Epithelial cell of prostate (primary cell): ENCODE measurements at regions not wholly inside any gene's neighbourhood (a gene's known extent, or its start where the extent isn't known, plus 50 kb on each side); places are given as distances from the start of the nearest gene placed in this dataset.

Experiments
- DNase-seq: peaks from one replicate; pipeline ENCODE4 v3.0.0-alpha.2; 2011; ENCODE audit warnings: low read depth, low spot score
- H3K27ac ChIP-seq: fragments of 450-650 bp; 2 replicates; pipeline ENCODE4 v1.5.1; 2017; ENCODE audit warnings: mild to moderate bottlenecking

DNA sequence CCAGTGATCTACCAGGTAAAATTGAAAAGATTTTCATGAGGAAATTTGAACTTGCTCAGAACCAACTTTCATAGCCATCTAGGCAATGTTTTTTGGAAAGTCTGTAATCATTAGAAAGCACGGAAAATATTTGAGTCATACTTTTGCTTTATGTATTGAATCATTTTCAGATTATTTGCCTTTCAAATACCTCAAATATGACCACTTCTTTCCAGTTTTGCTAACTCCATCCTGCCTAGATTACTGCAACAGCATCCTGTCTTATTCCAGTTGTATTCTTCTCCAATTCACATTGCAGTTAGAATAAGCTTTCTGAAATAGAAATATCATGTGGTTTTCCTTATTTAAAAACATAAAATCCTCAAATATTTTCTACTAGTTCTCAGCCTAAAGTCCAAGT is 239.8 kb upstream of the FAR2 start:
- peak overlapping the region; percentile 15 for H3K27ac ChIP-seq

DNA sequence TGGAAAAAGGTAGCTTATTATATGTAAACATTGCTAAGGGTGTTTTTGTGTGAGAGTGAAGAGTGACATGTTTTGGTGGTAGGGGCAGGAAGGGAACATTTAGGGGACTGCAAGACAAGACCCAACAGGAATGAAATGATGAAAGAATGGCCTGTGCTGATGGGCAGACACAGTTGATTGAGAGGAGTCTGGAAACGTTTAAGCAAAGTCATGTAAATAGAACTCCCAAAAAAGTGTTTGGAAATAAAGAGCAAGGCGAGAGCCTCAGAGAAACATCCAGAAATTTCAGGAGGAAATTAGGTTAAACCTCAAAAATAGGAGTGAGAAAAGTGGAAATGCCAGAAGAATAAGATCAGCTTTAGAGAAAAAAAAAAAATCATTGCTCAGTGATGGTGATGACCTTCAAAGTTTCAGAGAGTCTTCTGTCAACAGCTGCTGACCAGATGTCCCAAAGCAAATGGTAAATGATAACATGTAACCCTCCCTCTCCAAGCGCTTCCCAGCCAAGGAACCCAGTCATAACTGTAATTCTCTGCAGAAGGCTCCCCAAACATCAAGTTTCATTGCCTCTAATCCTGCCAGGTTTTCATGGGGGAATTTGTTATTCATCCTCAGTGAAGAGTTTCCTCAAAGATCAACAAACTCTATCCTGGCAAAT is 223.2 kb upstream of the FAR2 start:
- no peak for DNase-seq

More for the DNA sequence above, 239.8 kb upstream of the FAR2 start:
- DNase-seq = no peak

DNA sequence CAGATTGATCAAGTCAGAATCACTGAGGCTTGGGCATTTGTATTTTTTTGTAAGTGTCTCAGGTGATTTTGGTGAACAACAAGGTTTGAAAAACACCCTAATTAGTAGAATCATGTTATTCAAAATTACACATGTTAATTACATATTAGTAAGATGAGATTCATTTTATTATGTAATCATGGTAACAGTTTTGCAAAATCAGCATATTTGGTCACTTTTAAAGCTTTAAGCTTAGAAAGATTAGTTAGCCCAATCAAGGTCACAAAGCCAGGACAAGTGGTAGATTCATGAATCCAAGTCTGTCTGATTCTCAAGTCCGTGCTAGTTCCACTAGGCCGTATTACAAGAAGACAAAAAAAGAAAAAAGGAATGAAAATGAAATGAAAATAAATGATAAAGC is 218.4 kb upstream of the FAR2 start:
- DNase-seq = no peak
- H3K27ac ChIP-seq = no peak overlapping the region

More for the DNA sequence above, 223.2 kb upstream of the FAR2 start:
- no peak overlapping the region for H3K27ac ChIP-seq

DNA sequence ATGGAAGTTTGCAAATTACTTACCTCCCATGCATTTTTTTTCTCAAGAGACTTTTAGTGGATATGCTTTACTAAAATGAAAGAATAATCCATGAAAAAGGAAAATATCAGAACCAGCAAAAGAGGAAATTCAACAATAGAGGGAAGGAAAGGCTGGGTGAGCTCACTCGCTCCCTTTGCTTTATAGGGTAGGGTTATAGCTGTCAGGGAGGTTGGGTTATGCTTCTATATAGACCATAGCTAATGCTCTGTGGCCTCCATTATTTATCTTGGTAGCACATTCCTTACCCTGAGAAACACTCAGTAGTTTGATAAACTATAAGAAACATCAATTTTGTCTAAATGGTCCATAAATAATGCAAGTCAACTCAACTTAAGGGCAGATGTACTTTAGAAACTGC is 215.9 kb upstream of the FAR2 start:
- no peak for DNase-seq
- H3K27ac ChIP-seq = no peak overlapping the region

DNA sequence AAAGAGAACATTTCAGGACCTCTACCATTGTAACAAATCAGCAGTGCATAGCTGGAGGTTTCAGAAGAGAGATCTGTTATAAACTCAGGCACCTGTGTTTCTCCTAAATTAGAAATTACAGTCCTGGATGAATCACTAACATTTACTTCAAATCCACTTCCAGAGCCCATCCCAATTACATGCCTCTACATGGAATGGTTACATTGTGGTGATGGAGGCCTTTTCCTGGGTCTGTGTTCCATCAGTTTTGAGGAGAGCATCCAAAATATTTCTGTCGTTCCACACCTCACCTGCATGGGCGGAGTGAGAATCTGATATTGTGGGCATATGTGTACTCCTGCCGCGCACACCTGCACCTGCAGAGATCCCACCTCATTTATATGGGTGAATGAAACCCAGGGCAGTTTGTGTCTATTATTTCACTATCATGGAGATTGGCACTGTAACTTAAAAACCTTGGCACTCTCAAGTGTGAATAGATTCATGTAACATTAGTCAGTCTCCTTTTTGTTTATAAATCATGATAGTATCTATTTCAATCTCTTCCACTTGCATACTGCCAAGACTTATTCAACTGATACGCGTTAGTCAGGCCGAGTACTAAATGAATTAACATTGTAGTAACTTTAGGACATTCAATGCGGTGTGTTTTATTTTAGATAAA is 215.1 kb upstream of the FAR2 start:
- no peak overlapping the region for H3K27ac ChIP-seq
- no peak for DNase-seq

DNA sequence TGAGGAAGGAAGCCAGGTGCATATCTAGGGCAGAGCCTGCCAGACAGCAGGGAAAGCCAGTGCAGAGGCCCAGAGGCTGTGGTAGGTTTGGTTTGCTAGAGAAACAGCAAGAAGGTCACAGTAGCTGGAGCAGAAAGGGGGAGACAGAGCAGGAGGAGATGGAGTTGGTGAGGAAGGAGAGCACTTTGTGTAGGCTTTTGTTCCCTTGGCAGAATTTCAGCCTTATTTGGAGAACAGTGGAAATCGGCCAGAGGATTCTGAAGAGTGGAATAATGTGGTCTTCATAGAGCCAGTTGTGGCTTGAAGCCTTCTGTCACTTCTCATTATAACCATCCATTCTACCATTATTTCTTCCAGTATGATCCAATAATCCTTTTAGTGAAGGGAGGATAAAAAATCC is 212.9 kb upstream of the FAR2 start:
- DNase-seq = no peak
- H3K27ac ChIP-seq = no peak overlapping the region

DNA sequence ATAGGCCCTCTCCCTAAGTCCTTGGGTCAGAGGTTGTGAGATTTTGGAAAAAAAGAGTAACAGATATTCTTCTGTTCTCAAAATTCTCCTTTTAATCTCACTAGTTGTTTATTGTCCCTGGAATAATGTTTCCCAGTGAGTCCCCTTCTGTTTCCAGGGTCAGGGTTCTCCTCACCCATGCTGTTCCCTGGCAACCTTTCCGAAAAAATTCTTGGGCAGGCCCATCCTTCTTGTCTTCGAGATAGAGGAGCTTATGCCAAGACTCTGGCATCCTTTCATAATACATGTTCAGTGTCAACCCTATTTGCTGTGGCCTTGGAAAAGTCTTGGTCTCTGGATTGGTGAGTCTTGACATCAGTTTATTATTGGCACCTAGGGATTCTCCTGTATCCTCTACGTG is 212.4 kb upstream of the FAR2 start:
- DNase-seq = no peak
- peak overlapping the region; percentile 42 for H3K27ac ChIP-seq

DNA sequence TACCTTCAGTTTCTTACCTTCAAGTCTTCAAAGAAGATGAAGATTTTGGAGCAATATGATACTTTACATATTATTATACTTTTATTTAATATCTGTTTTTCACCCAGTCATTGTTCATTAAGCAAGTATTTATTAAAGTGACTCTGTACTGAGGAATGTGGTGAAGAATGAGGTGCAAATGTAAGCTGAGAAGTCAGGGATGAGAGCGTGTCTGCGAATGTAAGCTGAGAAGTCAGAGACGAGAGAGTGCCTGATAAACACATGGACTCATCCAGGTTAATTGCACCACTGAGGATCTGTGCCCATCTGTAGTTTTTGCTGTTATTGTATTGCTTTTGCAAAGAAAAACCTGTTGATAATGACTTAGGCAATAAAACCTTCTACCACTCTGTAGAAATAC is 211.9 kb upstream of the FAR2 start:
- H3K27ac ChIP-seq = peak overlapping the region; percentile 42
- peak; percentile 29 for DNase-seq

DNA sequence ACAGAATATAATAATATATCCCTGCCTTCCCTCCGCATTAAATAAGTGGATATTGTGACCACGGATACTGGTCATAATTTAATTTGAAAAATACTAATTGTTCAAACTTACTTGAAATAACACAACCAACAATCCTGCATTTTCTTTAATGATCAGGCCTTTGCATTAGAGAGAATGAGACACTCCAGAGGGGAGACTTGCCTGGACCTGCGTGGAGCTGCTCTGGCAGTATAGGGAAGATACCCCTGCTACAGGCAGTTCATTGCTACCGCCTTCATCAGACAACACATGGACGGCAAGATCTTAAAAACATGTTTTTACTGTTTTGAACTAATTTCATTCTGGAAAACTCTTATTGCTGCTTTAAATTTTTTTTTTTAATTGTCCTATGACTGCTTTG is 211.0 kb upstream of the FAR2 start:
- DNase-seq = no peak
- H3K27ac ChIP-seq = peak overlapping the region; percentile 42

DNA sequence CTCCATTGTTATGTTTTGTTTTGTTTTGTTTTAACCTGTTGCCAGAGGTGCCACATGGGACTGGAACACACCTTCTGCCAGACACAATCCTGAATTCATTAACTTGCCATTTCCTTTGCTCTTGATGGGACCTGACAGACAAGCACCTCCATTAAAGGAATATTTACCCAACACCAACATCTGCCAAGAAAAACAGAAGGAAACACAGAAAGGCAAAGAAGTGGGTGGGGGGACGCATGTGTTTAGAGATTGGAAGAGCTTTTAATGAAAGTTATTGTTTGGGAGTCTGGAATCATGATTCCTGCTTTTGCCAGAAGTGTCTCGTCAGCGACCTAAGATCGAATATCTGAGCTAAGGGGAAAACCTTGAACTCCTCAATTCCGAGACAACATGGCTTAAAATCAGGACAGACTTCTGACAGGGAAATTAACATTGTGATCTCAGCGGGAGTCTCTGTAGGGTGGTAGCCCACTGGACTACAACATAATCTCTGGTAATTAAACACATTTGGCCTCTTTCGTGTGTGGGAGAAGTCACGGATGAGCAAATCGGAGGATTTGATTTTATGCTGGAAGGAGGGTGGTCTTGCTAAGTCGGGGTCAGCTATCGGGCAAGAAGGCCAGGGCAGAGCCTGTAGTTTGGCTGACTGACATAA is 210.4 kb upstream of the FAR2 start:
- no peak for DNase-seq
- H3K27ac ChIP-seq = peak overlapping the region; percentile 42

DNA sequence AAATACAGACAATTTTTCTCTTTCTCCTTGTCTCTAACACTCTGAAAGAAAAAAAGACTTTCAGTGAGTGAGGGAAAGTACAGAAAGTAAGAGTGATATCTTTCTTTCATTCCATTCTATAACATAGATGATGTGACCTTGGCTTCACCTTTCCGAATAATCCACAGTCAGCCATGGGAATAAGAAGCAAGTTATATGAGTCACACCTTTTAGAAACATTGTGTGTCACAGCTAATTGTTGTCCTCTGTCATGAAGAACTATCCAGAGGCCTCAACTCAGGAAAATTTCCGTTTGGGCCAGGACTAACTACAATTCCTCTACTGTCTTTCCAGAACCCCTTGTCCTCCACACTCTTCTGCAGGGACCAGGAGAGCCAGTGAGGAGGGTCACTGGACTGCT is 209.7 kb upstream of the FAR2 start:
- no peak overlapping the region for H3K27ac ChIP-seq
- no peak for DNase-seq

DNA sequence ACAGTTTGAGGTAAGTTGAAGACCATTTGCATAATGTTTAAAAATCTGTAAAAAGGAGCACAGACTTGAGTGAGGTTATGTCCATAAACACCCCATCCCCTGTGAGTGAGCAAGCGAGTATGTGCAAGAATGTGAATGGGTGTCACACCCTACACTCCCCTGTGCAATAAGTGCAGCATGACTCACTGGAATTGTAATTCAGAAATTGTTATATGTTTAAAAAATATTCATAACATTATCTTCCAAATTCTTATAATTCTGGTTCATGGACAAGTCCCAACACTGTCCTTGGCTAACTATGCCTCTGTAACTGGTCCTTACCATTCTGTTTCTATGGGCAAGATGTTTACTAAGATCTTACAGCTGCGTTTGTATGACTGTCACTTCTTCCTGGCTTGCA is 207.8 kb upstream of the FAR2 start:
- no peak for DNase-seq
- H3K27ac ChIP-seq = peak overlapping the region; percentile 71

DNA sequence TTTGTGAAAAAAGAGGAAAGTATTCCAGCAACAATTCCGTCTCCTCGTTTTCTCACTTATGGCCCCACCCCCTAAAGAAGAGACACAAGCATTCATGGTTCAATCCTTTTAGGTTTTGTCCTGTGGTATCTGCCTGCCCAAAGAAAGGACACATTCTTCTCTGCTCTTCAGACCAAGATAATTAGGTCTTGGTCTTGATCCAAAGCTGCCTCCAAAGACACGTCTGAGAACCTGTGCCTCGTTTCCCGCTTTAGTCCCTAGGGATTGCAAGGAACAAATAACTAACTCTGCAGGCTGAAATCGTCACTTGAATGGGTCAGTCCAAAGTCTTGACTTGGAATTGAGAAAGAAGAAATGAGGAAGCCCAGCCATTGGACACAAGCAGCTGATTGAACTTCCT is 202.7 kb upstream of the FAR2 start:
- no peak overlapping the region for H3K27ac ChIP-seq
- DNase-seq = no peak

DNA sequence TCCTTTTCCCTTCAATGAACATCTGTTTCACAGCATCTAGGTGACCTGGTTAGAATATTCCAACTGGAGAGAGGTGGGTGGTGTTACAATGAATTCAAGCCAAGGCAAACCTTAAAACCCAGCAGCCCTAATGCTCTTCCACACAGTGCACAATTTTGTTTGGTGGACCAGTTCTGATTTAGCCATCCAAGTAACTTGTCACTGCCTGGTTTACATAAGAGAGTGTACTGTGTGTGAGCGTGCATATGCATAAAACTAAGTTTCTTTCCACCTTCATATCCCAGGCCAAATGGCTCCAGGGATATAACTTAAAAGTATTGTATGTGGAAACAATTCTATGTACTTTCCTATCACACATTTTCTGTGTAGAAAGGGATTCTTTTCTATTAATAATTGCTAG is 200.4 kb upstream of the FAR2 start:
- DNase-seq = no peak
- H3K27ac ChIP-seq = no peak overlapping the region

DNA sequence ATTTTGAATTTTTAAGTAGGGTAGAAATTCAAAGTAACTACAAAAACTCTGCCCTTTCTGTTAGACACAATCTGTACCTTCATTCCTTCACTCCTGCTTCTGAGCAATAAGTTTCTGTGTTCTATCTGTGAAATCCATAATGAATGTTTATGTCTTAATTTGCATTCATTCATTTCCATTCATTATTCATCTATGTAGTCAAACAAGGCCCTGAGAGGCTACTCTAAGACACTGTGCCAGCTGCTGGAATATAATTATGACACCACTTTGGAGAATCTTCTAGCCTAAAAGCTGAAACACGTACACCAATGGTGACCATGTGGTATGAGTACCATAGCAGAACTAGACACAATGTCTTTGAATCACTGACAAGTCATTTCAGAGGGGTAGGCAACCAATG is 199.9 kb upstream of the FAR2 start:
- H3K27ac ChIP-seq = no peak overlapping the region
- DNase-seq = no peak

DNA sequence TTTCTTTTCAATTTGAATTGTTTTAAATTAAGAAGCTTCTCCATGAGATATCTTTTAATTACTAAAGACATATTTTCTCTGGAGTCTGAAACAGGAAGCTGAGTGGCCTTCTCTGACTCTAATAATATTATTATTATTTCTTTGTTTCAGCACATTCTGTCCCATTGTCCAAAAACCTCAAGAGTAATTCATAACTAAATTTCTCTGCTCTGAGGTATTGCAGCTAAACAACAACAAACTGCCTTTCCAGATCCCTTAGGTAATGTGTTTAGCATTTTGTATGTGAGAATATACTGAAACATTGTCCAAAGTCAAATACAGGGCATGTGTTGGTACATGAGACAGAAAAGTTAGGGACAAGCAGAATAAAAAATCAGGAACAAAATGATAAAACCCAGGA is 199.0 kb upstream of the FAR2 start:
- H3K27ac ChIP-seq = no peak overlapping the region
- no peak for DNase-seq

DNA sequence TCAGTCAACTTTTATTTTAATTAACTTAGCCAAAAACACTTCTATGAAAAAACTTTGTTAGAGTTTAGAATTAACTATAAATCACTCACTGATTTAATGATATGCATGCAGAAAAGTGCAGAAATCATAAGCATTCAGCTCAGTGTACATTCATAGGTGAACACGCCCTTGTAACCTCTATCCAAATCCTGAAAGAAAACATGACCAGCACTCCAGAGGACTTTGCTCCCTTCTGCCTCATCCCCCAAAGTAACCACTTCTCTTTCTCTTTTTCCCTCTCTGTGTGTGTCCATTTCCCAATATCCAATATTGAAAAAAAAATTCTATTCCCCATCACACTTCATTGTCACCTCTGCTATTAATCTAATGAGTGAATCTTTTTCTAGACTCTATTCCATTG is 197.1 kb upstream of the FAR2 start:
- H3K27ac ChIP-seq = no peak overlapping the region
- no peak for DNase-seq

DNA sequence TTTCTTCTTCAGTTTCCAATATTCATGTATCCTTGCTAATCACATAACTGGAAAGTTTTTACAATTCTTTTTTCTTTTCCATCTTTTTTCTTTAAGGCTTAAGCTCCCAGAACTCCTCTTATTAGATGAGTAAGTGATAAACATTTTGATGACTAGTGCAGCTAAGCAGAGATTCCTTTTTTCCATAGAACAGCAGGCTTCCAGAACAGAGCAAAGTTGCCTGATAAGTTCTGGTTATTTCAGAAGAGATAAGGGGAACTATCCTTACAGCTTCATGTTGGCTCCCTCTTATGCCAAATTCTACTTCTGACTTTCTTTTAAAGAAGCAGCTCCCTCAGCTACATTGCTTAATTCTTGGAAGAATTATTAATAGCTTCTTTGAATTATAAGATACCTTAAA is 194.7 kb upstream of the FAR2 start:
- DNase-seq = no peak
- H3K27ac ChIP-seq = no peak overlapping the region

DNA sequence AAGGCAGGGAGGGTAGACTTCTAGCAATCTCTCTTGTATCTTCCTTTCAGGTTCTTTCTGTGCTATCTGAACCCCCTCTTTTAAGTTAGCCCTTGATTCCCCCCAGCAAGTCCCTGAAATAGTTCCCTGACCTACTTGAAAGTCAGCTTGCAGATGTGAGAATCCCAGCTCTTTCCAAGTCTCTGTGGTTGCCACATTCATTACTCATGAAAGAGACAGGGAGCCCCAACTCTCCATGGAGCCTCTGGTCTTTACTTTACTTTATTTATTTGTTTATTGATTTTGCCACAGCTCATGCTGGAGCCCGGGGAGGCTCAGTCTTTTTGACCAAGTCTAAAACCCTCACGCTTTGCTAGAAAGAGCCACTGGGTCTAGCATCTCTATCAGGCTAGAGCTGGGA is 193.6 kb upstream of the FAR2 start:
- no peak overlapping the region for H3K27ac ChIP-seq
- DNase-seq = no peak

DNA sequence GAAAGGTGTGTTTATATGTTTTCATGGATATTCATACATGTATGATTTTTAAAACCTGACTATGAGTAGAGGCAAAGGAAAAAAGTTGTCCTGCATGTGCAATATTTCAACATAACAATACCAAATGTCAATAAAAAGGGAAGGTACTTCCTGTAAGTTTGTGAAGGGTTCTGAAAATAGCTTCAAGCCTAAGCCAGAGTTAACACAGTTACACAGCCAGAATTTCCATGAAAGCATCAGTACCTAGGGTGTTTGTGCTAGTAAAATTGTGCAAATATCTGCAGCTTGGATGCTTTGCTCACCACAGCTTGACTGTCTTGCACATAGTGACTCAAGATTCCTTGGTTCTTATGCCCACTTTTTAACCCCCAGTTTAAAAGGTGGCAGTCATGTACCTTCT is 193.1 kb upstream of the FAR2 start:
- DNase-seq = no peak
- H3K27ac ChIP-seq = no peak overlapping the region

DNA sequence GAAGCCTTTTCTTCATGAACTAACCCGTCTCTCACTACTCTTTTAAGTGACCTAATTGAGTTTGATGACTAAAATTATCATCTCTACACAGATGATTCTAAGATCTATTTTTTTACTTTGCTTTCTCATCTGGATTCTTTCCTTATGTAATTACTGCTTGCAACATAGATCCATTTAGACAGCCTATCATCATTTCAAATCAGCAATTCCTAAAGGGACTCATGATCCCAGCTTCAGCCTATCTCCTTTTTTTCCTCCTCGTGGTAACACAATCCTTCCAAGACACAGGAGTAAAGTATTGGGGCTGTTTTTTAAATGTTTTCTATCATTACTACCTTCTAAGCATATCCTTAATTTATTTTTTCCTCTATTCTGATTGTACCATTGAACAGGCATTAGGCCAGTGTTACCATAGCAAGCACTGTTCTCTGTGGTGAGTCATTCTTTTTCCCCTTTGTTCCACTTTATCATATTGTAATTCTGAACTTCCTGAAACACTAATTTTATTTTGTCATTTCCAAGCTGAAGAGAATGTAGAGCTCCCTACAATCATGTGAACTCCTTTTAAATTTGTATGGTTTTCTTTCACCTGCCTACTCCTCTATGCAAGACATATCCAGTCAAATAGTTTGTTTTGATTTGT is 190.4 kb upstream of the FAR2 start:
- DNase-seq = no peak
- H3K27ac ChIP-seq = no peak overlapping the region
